IMR-90 (cell line): ENCODE measurements at regions not wholly inside any gene's neighbourhood (a gene's known extent, or its start where the extent isn't known, plus 50 kb on each side); places are given as distances from the start of the nearest gene placed in this dataset.

Source experiments
- ATAC-seq: fragments of 200-7000 bp; cut with Tn5 transposase; 2 replicates; pipeline ENCODE4 v1.9.1; 2020; ENCODE audit warnings: low read depth, mild to moderate bottlenecking, moderate library complexity
- BruUV-seq: library from RNA; stranded (reverse); fragments of 400-500 nt; replicated peaks from 2 replicates; lab custom pipeline; 2021; lab: Mats Ljungman, UMichigan
- CTCF ChIA-PET: fragments of 300-600 bp; formaldehyde crosslinking; extraction: SDS; loops from one replicate; lab custom pipeline; 2021; ENCODE audit warnings: antibody characterized with exemption; lab: Yijun Ruan, JAX
- POLR2A ChIA-PET: fragments of 300-600 bp; sonication (Branson Sonifier 250); formaldehyde crosslinking; loops from one replicate; lab custom pipeline; 2022; ENCODE audit warnings: antibody characterized with exemption; ENCODE audit not compliant: unreplicated experiment; lab: Charles Lee
- DNase-seq: peaks from one replicate; pipeline ENCODE4 v3.0.0; 2013
- H2AFZ ChIP-seq: replicated peaks from 2 replicates; pipeline ENCODE3; 2013; ENCODE audit warnings: low read length, mild to moderate bottlenecking; ENCODE audit not compliant: poor library complexity
- H2AK5ac ChIP-seq: 2 replicates; pipeline ENCODE4 v1.6.1; 2013; ENCODE audit warnings: low read depth, low read length, inconsistent platforms
- H2AK9ac ChIP-seq: replicated peaks from 2 replicates; pipeline ENCODE3; 2013; ENCODE audit warnings: mild to moderate bottlenecking, low read depth, low read length, moderate library complexity; ENCODE audit not compliant: poor library complexity
- H2BK120ac ChIP-seq: 2 replicates; pipeline ENCODE4 v1.6.1; 2013; ENCODE audit warnings: low read depth, low read length, inconsistent platforms
- H2BK15ac ChIP-seq: 3 replicates; pipeline ENCODE4 v1.6.1; 2013; ENCODE audit warnings: low read depth, low read length, inconsistent platforms
- H2BK20ac ChIP-seq: 2 replicates; pipeline ENCODE4 v1.6.1; 2013; ENCODE audit warnings: low read depth, mild to moderate bottlenecking, inconsistent platforms, low read length, moderate library complexity
- H2BK5ac ChIP-seq: 2 replicates; pipeline ENCODE4 v1.6.1; 2013; ENCODE audit warnings: mild to moderate bottlenecking, low read depth, low read length, inconsistent platforms; ENCODE audit not compliant: poor library complexity, severe bottlenecking
- H3K14ac ChIP-seq: replicated peaks from 2 replicates; pipeline ENCODE4 v1.6.1; 2013; ENCODE audit warnings: low read depth, low read length, inconsistent platforms
- H3K18ac ChIP-seq: 2 replicates; pipeline ENCODE4 v1.6.1; 2013; ENCODE audit warnings: low read depth, low read length, control low read depth
- H3K23ac ChIP-seq: 2 replicates; pipeline ENCODE4 v1.6.1; 2013; ENCODE audit warnings: low read depth, low read length, inconsistent platforms
- H3K27ac ChIP-seq: 2 replicates; pipeline ENCODE4 v1.5.1; 2013; ENCODE audit warnings: mild to moderate bottlenecking, control low read depth, low read length; ENCODE audit not compliant: insufficient read depth
- H3K27me3 ChIP-seq: 2 replicates; pipeline ENCODE4 v1.6.1; 2013; ENCODE audit warnings: low read length; ENCODE audit not compliant: control insufficient read depth, insufficient read depth
- H3K36me3 ChIP-seq: 2 replicates; pipeline ENCODE4 v1.6.1; 2013; ENCODE audit warnings: low read length, mixed read lengths; ENCODE audit not compliant: control insufficient read depth, insufficient read depth
- H3K4ac ChIP-seq: 2 replicates; pipeline ENCODE4 v1.6.1; 2013; ENCODE audit warnings: low read depth, low read length, inconsistent platforms
- H3K4me1 ChIP-seq: 2 replicates; pipeline ENCODE4 v1.6.1; 2013; ENCODE audit warnings: low read length, mixed read lengths; ENCODE audit not compliant: control insufficient read depth, insufficient read depth
- H3K4me2 ChIP-seq: 2 replicates; pipeline ENCODE4 v1.6.1; 2013; ENCODE audit warnings: low read depth, mild to moderate bottlenecking, control low read depth, low read length, moderate library complexity
- H3K4me3 ChIP-seq: 2 replicates; pipeline ENCODE4 v1.5.1; 2013; ENCODE audit warnings: low read depth, mild to moderate bottlenecking, control low read depth, low read length, moderate library complexity; ENCODE audit not compliant: insufficient read depth
- H3K56ac ChIP-seq: 2 replicates; pipeline ENCODE4 v1.6.1; 2013; ENCODE audit warnings: low read length, inconsistent platforms; ENCODE audit not compliant: insufficient read depth; ENCODE audit errors: extremely low read depth
- H3K79me1 ChIP-seq, 2 experiments: 2 replicates each; pipeline ENCODE4 v1.6.1; 2013; ENCODE audit warnings: low read length in 2 of 2, inconsistent platforms in 1 of 2, low read depth in 1 of 2
- H3K9ac ChIP-seq: 2 replicates; pipeline ENCODE4 v1.6.1; 2013; ENCODE audit warnings: low read depth, low read length, control low read depth
- H3K9me1 ChIP-seq: 2 replicates; pipeline ENCODE4 v1.6.1; 2013; ENCODE audit warnings: low read length, inconsistent platforms; ENCODE audit not compliant: insufficient read depth
- H3K9me3 ChIP-seq: 2 replicates; pipeline ENCODE4 v1.6.1; 2013; ENCODE audit warnings: low read length; ENCODE audit not compliant: control insufficient read depth, insufficient read depth
- H4K20me1 ChIP-seq: 2 replicates; pipeline ENCODE4 v1.6.1; 2013; ENCODE audit warnings: low read length, inconsistent platforms; ENCODE audit not compliant: insufficient read depth
- H4K5ac ChIP-seq: 2 replicates; pipeline ENCODE4 v1.6.1; 2013; ENCODE audit warnings: mild to moderate bottlenecking, low read depth, low read length, control low read depth
- H4K8ac ChIP-seq, 2 experiments: 2 replicates each; pipeline ENCODE4 v1.6.1; 2013; ENCODE audit warnings: low read depth in 2 of 2, low read length in 2 of 2, control low read depth in 1 of 2, inconsistent platforms in 1 of 2
- H4K91ac ChIP-seq: 2 replicates; pipeline ENCODE4 v1.6.1; 2013; ENCODE audit warnings: low read depth, low read length, inconsistent platforms; ENCODE audit not compliant: insufficient read depth
- CEBPB ChIP-seq: IDR thresholded peaks from 2 replicates; pipeline ENCODE4 v1.6.1; 2012; ENCODE audit warnings: low read depth, low read length, improper control_type of control experiment
- WGBS, 2 experiments: methylation state at CpG; one replicate each; pipeline versions ENCODE4 v1.1.5 to v1.1.7; 2013; ENCODE audit warnings: missing lambda C conversion rate in 2 of 2; ENCODE audit not compliant: insufficient read length in 1 of 2; ENCODE audit errors: extremely low coverage in 2 of 2; 5-methylcytosine and 5-hydroxymethylcytosine counted together
- dilution Hi-C: fragments of 300-500 bp; cut with HindIII; formaldehyde crosslinking; loops from one replicate; pipeline ENCODE4 v1.14.3; 2018; ENCODE audit warnings: low sequenced_read_pairs; ENCODE audit not compliant: unreplicated experiment
- in situ Hi-C: fragments of 300-500 bp; cut with MboI; formaldehyde crosslinking; loops from 3 replicates; pipeline ENCODE4 v1.14.3; 2019; ENCODE audit warnings: low sequenced_read_pairs, inconsistent platforms, mixed read lengths
- intact Hi-C: fragments of 100-400 bp; cut with micrococcal nuclease; formaldehyde crosslinking; loops from 2 replicates; pipeline ENCODE4 v1.10.0; 2022

GRCh38 chr5:82987188-82987587, 90.0 kb downstream of the TMEM167A start:
- Histone ChIP-seq H3K56ac (no peak overlapping the region), H3K4me1 (no peaks in the 10 kb centered on the region), H4K91ac (no peak overlapping the region), H2BK20ac (no peak overlapping the region), H2AFZ (no peak overlapping the region), H3K9me3 (no peaks in the 10 kb centered on the region), H3K27me3 (no peaks in the 10 kb centered on the region; the same call in 1 of the 2 replicates), H3K36me3 (no peaks in the 10 kb centered on the region), H3K4me3 (no peak overlapping the region), H3K4ac (no peak overlapping the region), H3K27ac (no peak overlapping the region), H2BK120ac (no peak overlapping the region), H2BK5ac (no peak overlapping the region), H3K9me1 (no peaks in the 10 kb centered on the region), H4K20me1 (no peaks in the 10 kb centered on the region), H4K5ac (no peak overlapping the region), H3K4me2 (no peak overlapping the region), H2AK9ac (no peak overlapping the region), H3K79me1 (no peaks in the 10 kb centered on the region), H3K9ac (no peak overlapping the region), H2BK15ac (no peak overlapping the region), H2AK5ac (no peak overlapping the region), H3K18ac (no peak overlapping the region), H3K23ac (no peak overlapping the region), H4K8ac (no peak overlapping the region), H3K14ac (no peak overlapping the region)
- no TSS peak for BruUV-seq
- no peak for DNase-seq
- intact Hi-C loops = no loop called here
- no CpG with 5 or more reads among the region's 2 CpGs for WGBS, 2 experiments
- dilution Hi-C loops = no loop called here
- CTCF ChIA-PET = no interaction called here
- in situ Hi-C loops = no loop called here
- TF ChIP-seq CEBPB = no peak
- POLR2A ChIA-PET = no interaction called here
- no peak for ATAC-seq
